MM.1S (cell line): ENCODE measurements at regions not wholly inside any gene's neighbourhood (a gene's known extent, or its start where the extent isn't known, plus 50 kb on each side); places are given as distances from the start of the nearest gene placed in this dataset.

Experiments used
- DNase-seq: peaks from one replicate; pipeline ENCODE4 v3.0.0-alpha.2; 2015
- H2AFZ ChIP-seq: fragments of 300-600 bp; sonication (generic); 2 replicates; pipeline ENCODE4 v1.6.0; 2016; ENCODE audit warnings: antibody characterized with exemption, low read length
- H3F3A ChIP-seq: fragments of 300-600 bp; sonication (generic); 2 replicates; pipeline ENCODE4 v1.6.1; 2016; ENCODE audit warnings: mild to moderate bottlenecking, antibody characterized with exemption, low read length, moderate library complexity, mixed read lengths; ENCODE audit not compliant: insufficient read depth
- H3K27ac ChIP-seq: fragments of 300-600 bp; sonication (generic); 2 replicates; pipeline ENCODE4 v1.5.1; 2016; ENCODE audit warnings: mild to moderate bottlenecking, low read length
- H3K27me3 ChIP-seq: fragments of 300-600 bp; sonication (generic); replicated peaks from 2 replicates; pipeline ENCODE4 v1.6.0; 2016; ENCODE audit warnings: low read length; ENCODE audit not compliant: insufficient read depth
- H3K36me3 ChIP-seq: fragments of 300-600 bp; sonication (generic); replicated peaks from 2 replicates; pipeline ENCODE4 v1.6.1; 2016; ENCODE audit warnings: mild to moderate bottlenecking, low read length, mixed read lengths; ENCODE audit not compliant: insufficient read depth
- H3K4me1 ChIP-seq: fragments of 300-600 bp; sonication (generic); 2 replicates; pipeline ENCODE4 v1.6.1; 2016; ENCODE audit warnings: low read length, mixed read lengths
- H3K4me2 ChIP-seq: fragments of 300-600 bp; sonication (generic); 2 replicates; pipeline ENCODE4 v1.6.0; 2016; ENCODE audit warnings: low read depth, low read length
- H3K4me3 ChIP-seq: fragments of 300-600 bp; sonication (generic); 2 replicates; pipeline ENCODE4 v1.5.1; 2016; ENCODE audit warnings: low read length, mixed read lengths
- H3K79me2 ChIP-seq: fragments of 300-600 bp; sonication (generic); 2 replicates; pipeline ENCODE4 v1.6.1; 2016; ENCODE audit warnings: mixed run types, low read length, mixed read lengths
- H3K9ac ChIP-seq: fragments of 300-600 bp; sonication (generic); 2 replicates; pipeline ENCODE4 v1.6.1; 2016; ENCODE audit warnings: low read length, mixed read lengths
- H3K9me2 ChIP-seq: fragments of 300-600 bp; sonication (generic); replicated peaks from 2 replicates; pipeline ENCODE4 v1.6.1; 2016; ENCODE audit warnings: mild to moderate bottlenecking, low read length, mixed read lengths; ENCODE audit not compliant: insufficient read depth
- H3K9me3 ChIP-seq: fragments of 300-600 bp; sonication (generic); replicated peaks from 2 replicates; pipeline ENCODE4 v1.6.1; 2016; ENCODE audit warnings: mild to moderate bottlenecking, low read length, mixed read lengths; ENCODE audit not compliant: insufficient read depth
- H4K20me1 ChIP-seq: fragments of 300-600 bp; sonication (generic); 2 replicates; pipeline ENCODE4 v1.6.1; 2016; ENCODE audit warnings: mild to moderate bottlenecking, low read length, moderate library complexity, mixed read lengths; ENCODE audit not compliant: insufficient read depth
- EZH2 ChIP-seq: fragments of 300-600 bp; sonication (generic); optimal IDR thresholded peaks from 2 replicates; pipeline ENCODE3; 2017; ENCODE audit warnings: low read depth, mild to moderate bottlenecking, antibody characterized with exemption, low read length, mixed read lengths
- EZH2phosphoT487 ChIP-seq: fragments of 300-600 bp; sonication (generic); IDR thresholded peaks from 2 replicates; pipeline ENCODE4 v1.6.1; 2018; ENCODE audit warnings: antibody characterized with exemption, low read length
- TF ChIP-seq, protein P1 (sequence below): fragments of 300-600 bp; sonication (generic); IDR thresholded peaks from 2 replicates; pipeline ENCODE4 v1.5.1; 2016; ENCODE audit warnings: antibody characterized with exemption, low read length, mixed read lengths

GRCh38 chr9:7979611-7980010 lies 180.0 kb upstream of the DMAC1 start:
- H3K9ac ChIP-seq, result no peak overlapping the region
- H2AFZ ChIP-seq, result no peak overlapping the region
- no peak overlapping the region for H3K4me2 ChIP-seq
- H4K20me1 ChIP-seq, result no peaks in the 10 kb centered on the region
- H3K4me3 ChIP-seq, result no peak overlapping the region
- no peak overlapping the region for H3K27ac ChIP-seq
- TF ChIP-seq EZH2 (no peak), EZH2phosphoT487 (no peak)
- TF ChIP-seq, protein P1, sequence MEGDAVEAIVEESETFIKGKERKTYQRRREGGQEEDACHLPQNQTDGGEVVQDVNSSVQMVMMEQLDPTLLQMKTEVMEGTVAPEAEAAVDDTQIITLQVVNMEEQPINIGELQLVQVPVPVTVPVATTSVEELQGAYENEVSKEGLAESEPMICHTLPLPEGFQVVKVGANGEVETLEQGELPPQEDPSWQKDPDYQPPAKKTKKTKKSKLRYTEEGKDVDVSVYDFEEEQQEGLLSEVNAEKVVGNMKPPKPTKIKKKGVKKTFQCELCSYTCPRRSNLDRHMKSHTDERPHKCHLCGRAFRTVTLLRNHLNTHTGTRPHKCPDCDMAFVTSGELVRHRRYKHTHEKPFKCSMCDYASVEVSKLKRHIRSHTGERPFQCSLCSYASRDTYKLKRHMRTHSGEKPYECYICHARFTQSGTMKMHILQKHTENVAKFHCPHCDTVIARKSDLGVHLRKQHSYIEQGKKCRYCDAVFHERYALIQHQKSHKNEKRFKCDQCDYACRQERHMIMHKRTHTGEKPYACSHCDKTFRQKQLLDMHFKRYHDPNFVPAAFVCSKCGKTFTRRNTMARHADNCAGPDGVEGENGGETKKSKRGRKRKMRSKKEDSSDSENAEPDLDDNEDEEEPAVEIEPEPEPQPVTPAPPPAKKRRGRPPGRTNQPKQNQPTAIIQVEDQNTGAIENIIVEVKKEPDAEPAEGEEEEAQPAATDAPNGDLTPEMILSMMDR, result no peak
- H3K36me3 ChIP-seq, result no peaks in the 10 kb centered on the region
- peaks cover 8% of the 10 kb centered on the region for H3K27me3 ChIP-seq
- H3F3A ChIP-seq, result peaks cover 7% of the 10 kb centered on the region
- H3K9me3 ChIP-seq, result no peaks in the 10 kb centered on the region
- no peak for DNase-seq
- H3K9me2 ChIP-seq, result no peaks in the 10 kb centered on the region
- peaks cover 19% of the 10 kb centered on the region for H3K4me1 ChIP-seq
- H3K79me2 ChIP-seq, result no peaks in the 10 kb centered on the region

DNA sequence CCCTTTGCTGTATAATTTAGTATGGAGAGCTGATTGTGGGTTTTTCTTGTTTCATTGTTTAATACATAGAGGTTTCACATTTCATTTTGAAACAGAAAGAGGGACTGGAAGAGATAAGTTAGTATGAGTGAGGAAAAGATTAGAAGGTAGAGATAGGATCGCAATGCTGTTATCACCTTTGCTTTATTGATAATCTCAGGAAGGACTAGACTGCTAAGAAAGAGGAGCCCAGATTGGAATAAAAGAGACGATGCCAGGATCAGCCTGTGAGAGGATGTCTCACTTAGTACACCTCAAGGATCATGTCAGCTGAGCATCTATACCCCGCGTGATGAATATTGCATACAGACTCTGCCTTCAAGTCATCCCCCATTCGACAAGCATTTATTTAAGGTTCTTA lies 178.0 kb upstream of the DMAC1 start:
- peak; percentile 9 for DNase-seq
- H3K27ac ChIP-seq, result no peak overlapping the region
- TF ChIP-seq EZH2 (no peak), EZH2phosphoT487 (no peak)
- TF ChIP-seq, protein P1, result no peak
- H3K9ac ChIP-seq, result no peak overlapping the region
- no peak overlapping the region for H3K4me3 ChIP-seq
- H3K9me3 ChIP-seq, result no peaks in the 10 kb centered on the region
- no peaks in the 10 kb centered on the region for H4K20me1 ChIP-seq
- H3K79me2 ChIP-seq, result no peaks in the 10 kb centered on the region
- H3K36me3 ChIP-seq, result no peaks in the 10 kb centered on the region
- 0 out of 2 replicates have a peak overlapping the region, but pooled peaks have one; percentile 6 for H3K4me2 ChIP-seq
- H3K4me1 ChIP-seq, result peaks cover 19% of the 10 kb centered on the region
- peaks cover 13% of the 10 kb centered on the region for H3K27me3 ChIP-seq
- no peak overlapping the region for H2AFZ ChIP-seq
- no peaks in the 10 kb centered on the region for H3K9me2 ChIP-seq
- peaks cover 7% of the 10 kb centered on the region for H3F3A ChIP-seq

DNA sequence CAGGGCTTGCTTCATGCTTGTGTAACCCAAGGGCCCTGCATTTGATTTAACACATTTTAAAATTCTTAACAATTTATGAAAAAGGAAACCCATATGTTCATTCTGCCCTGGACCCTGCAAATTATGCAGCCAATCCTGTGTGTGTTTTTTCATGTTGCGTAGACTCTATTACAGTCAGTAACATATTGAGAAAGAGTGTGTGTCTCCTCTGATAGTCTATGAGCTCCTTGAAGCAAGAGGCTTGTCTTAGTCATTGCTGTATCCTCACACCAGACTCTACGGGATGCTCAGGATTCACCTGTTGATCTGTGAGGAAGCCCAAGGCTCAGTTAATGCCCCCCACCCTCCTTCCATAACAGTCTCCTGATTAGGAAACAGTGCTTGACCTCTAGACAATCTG lies 177.3 kb upstream of the DMAC1 start:
- TF ChIP-seq EZH2phosphoT487, result no peak
- TF ChIP-seq, protein P1, result no peak
- TF ChIP-seq EZH2, result no peak
- Histone ChIP-seq H3F3A (peaks cover 7% of the 10 kb centered on the region), H3K27ac (peak overlapping the region; percentile 21; the same call in 1 of the 2 replicates), H4K20me1 (no peaks in the 10 kb centered on the region), H3K27me3 (peaks cover 13% of the 10 kb centered on the region), H3K4me1 (peaks cover 19% of the 10 kb centered on the region), H3K36me3 (no peaks in the 10 kb centered on the region), H3K9ac (no peak overlapping the region), H3K9me3 (no peaks in the 10 kb centered on the region), H3K4me2 (0 out of 2 replicates have a peak overlapping the region, but pooled peaks have one; percentile 6), H3K79me2 (no peaks in the 10 kb centered on the region), H3K9me2 (no peaks in the 10 kb centered on the region), H3K4me3 (no peak overlapping the region), H2AFZ (no peak overlapping the region)
- no peak for DNase-seq
